NCI-H2227 treated with DMSO at 0.1 percent for 48 hours (cell line): ENCODE measurements at regions not wholly inside any gene's neighbourhood (a gene's known extent, or its start where the extent isn't known, plus 50 kb on each side); places are given as distances from the start of the nearest gene placed in this dataset.
"Not testable (repeated sequence)": the region's sequence is repeated elsewhere in the genome, so short reads cannot be mapped to it uniquely, and the experiment has no call there.

Source experiments
- DNase-seq: peaks from one replicate; lab custom pipeline; 2025; lab: John Stamatoyannopoulos, UW

DNA sequence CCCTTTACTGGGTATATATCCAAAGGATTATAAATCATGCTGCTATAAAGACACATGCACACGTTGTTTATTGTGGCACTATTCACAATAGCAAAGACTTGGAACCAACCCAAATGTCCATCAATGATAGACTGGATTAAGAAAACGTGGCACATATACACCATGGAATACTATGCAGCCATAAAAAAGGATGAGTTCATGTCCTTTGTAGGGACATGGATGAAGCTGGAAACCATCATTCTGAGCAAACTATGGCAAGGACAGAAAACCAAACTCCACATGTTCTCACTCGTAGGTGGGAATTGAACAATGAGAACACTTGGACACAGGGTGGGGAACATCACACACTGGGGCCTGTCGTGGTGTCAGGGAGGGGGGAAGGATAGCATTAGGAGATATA lies 59.2 kb downstream of the CXorf49B start:
- not testable (repeated sequence) for DNase-seq

DNA sequence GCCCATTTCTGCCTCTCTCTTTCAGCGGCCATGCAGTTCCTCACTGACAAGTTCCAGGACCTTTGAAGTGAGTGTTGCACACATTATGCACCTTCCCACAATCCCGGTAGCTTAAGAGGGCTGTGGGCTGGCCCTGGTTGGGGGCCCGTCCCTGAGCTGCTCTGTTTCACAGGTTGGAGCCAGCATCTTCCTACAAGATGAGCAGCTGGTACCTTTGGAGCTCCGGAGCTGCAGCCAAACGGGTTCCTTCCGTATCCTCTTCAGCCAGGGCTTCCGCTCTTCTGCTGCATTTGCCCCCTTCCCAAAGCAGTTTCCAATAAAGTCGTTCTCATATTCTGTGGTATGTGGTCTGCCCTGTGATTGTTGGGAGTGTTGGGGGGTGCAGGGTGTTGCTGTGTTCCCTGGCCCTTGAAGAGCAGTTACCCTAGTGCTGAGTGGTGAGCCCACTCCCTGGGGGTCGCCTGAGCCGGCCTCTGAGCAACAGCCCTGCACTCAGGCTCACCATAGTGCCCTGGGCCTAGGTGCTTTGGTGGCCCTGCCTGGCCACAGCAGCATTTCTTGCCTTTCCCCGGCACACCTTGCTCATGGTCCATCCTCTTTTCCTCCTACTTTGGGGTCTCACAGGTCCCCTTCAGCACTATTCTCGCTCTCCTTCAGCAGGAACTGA lies 60.4 kb downstream of the CXorf49B start:
- no peak for DNase-seq

DNA sequence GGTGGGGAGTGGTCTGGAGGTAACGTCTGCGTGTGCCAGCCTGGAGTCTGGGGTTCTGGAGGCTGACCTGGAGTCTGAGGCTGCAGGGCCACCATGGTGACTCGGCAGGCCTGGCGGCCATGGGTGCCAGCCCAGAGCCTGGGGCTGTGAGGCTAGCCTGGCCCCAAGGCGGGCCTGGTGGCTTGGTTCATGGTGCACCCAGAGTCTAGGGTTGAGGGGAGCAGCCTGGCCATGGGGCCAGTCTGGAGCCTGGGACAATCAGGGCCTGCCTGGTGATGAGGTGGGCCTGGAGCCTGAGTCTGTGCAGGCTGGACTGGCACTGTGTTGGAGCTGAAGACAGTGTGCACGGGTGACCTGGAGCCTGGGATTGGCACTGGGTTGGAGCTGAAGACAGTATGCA lies 64.9 kb downstream of the CXorf49B start:
- DNase-seq, result no peak

DNA sequence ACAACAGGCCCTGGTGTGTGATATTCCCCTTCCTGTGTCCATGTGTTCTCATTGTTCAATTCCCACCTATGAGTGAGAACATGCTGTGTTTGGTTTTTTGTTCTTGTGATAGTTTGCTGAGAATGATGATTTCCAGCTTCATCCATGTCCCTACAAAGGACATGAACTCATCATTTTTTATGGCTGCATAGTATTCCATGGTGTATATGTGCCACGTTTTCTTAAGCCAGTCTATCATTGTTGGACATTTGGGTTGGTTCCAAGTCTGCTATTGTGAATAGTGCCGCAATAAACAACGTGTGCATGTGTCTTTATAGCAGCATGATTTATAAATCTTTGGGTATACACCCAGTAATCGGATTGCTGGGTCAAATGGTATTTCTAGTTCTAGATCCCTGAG lies 72.6 kb upstream of the NHSL2 start:
- not testable (repeated sequence) for DNase-seq

DNA sequence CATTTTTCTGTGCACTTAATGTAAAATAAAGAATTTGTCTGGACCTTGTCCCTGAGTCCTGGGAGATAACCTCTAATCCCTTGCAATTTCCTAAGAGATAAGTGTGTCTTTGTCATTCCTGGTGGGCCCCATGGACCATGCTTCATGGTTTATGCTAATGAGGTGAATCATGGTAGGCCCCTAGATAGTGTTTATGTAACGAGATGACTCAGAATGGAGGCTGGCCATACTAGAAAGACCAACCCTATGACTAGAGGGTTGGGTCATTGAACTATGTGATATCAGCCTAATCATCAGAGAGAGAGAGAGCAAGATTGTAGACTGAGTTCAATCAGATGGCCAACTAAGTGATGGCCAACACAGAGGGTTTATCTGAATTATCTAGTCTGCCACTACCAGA lies 64.2 kb upstream of the NHSL2 start:
- DNase-seq, result no peak

DNA sequence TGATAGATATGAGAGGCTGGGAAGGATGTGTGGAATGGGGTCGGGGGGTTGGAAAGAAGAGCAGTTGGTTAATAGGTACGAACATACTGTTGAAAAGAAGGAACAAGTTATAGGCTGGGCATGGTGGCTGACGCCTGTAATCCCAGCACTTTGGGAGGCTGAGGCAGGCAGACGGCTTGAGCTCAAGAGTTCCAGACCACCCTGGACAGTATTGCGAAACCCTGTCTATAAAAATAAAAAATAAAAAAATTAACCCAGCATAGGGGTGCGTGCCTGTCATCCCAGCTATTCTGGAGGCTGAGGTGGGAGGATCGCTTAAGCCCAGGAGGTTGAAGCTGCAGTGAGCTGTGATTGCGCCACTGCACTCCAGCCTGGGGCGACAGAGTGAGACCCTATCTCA lies 58.5 kb upstream of the NHSL2 start:
- no peak for DNase-seq

DNA sequence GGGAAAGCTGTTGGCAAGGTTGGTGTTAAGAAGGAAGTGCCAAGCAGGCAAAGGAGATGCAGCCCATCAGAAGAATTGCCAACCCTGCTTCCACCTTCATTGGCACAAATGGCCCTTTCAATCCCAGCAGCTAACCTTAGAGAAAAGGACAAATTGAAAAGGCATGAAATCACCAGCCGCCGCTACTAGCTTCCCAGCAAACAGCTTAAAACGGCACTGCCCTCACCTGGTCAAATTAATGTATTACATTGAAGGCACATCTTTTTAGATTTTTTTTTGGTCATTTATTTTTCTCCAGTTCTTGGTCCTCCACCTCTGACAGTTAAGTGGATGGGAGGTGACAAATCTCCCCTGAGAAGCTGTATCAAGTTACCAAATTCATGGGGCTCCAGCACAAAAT lies 51.0 kb upstream of the NHSL2 start:
- DNase-seq, result peak; percentile 39
